Immature natural killer cell (primary cell): ENCODE measurements at regions not wholly inside any gene's neighbourhood (a gene's known extent, or its start where the extent isn't known, plus 50 kb on each side); places are given as distances from the start of the nearest gene placed in this dataset.

Experiments
- DNase-seq, 3 donors: peaks; one replicate each; pipeline ENCODE4 v3.0.0; 2022; ENCODE audit warnings: mixed read lengths in 1 of 3
- H3K27ac Mint-ChIP-seq, 6 donors: one replicate each; pipeline ENCODE4 v1.8.0; 2020; ENCODE audit warnings: mixed read lengths in 6 of 6, mild to moderate bottlenecking in 5 of 6, inconsistent platforms in 4 of 6, moderate library complexity in 3 of 6
- H3K27me3 Mint-ChIP-seq, 3 donors: one replicate each; pipeline ENCODE4 v1.8.0; 2020 to 2021; ENCODE audit warnings: low read depth in 3 of 3, mild to moderate bottlenecking in 3 of 3, mixed read lengths in 3 of 3, moderate library complexity in 3 of 3, inconsistent platforms in 1 of 3
- H3K36me3 Mint-ChIP-seq, 3 donors: one replicate each; pipeline ENCODE4 v1.8.0; 2020; ENCODE audit warnings: mixed read lengths in 3 of 3, inconsistent platforms in 2 of 3, mild to moderate bottlenecking in 2 of 3
- H3K4me1 Mint-ChIP-seq, 2 donors: one replicate each; pipeline ENCODE4 v1.8.0; 2020; ENCODE audit warnings: inconsistent platforms in 2 of 2, mild to moderate bottlenecking in 2 of 2, mixed read lengths in 2 of 2, moderate library complexity in 1 of 2
- H3K4me3 Mint-ChIP-seq, 5 donors: one replicate each; pipeline ENCODE4 v1.8.0; 2020; ENCODE audit warnings: mild to moderate bottlenecking in 5 of 5, mixed read lengths in 5 of 5, inconsistent platforms in 3 of 5, moderate library complexity in 3 of 5
- H3K9me3 Mint-ChIP-seq, 6 donors: one replicate each; pipeline ENCODE4 v1.8.0; 2020; ENCODE audit warnings: mild to moderate bottlenecking in 6 of 6, mixed read lengths in 6 of 6, inconsistent platforms in 4 of 6, moderate library complexity in 3 of 6

DNA sequence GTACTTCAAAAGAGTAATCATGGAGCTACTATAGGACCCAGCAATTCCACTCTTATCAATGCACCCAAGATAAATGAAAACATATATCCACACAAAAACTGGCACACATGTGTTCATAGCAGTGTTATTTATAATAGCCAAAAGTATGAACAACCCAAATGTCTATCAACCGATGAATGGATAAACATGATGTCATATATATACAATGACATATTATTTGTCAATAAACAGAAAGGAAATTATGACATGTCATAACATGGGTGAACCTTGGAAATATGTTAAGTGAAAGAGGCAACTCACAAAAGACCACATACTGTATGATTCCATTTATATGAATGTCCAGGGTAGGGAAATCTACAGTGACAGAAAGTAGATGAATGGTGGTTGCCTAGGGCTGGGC is 347.1 kb upstream of the DDHD1 start:
- peaks cover 0 to 15% (median 4%) of the 10 kb centered on the region in 3 donors for H3K36me3 Mint-ChIP-seq
- no peak for DNase-seq
- H3K4me3 Mint-ChIP-seq, result no peak overlapping the region
- H3K4me1 Mint-ChIP-seq, result no peaks in the 10 kb centered on the region
- H3K27ac Mint-ChIP-seq, result no peak overlapping the region
- H3K27me3 Mint-ChIP-seq, result peaks cover 0 to 2% (median 2%) of the 10 kb centered on the region in 3 donors
- peaks cover 22 to 71% (median 31%) of the 10 kb centered on the region in 6 donors for H3K9me3 Mint-ChIP-seq

DNA sequence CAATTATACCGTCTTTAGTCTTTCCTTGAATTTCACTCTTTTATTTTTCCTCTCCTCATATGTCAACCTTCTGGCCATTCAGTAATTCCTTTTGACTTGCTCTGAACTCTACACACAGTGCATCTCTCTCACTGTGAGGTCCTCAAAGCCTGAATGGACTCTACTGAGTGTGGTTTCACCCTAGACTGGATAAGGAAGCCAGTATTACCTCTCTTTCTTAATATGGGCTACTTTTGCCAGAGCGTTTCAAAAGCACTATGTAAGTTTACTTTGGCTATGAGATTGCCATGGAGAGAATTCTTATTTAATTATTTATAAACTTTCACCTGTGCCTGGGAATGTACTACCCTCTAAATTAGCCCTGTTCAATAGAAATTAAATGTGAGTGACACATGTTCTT is 343.5 kb upstream of the DDHD1 start:
- no peaks in the 10 kb centered on the region for H3K4me1 Mint-ChIP-seq
- H3K4me3 Mint-ChIP-seq, result no peak overlapping the region
- H3K36me3 Mint-ChIP-seq, result peaks cover 0 to 11% (median 4%) of the 10 kb centered on the region in 3 donors
- H3K27ac Mint-ChIP-seq, result no peak overlapping the region
- peaks cover 0 to 4% (median 2%) of the 10 kb centered on the region in 3 donors for H3K27me3 Mint-ChIP-seq
- no peak for DNase-seq
- H3K9me3 Mint-ChIP-seq, result peaks cover 6 to 43% (median 13%) of the 10 kb centered on the region in 6 donors

DNA sequence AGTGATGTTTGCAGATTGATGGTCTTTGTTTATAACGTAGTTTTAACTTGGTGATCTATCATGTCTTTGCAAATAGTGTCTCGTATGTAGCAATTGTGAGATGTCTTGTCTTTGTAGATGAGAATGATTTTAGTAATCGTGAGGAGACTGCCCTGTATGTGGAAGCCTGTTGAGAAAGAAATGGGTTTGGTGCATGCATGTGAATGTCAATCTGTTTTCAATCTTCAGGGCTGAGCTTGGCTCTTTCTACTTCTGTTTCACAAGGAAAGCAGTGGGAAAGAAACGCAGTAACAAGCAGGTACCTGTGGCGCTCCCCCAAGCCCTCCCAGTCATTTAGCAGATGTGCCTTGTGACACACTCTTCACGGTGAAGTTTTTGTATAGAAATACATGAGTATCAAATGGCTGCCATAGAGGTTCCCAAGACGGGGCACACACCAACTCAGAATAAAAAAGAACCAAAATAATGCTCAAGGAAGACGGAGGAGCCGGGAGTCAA is 342.8 kb upstream of the DDHD1 start:
- Mint-ChIP-seq H3K36me3 (peaks cover 0 to 11% (median 4%) of the 10 kb centered on the region in 3 donors), H3K4me1 (no peaks in the 10 kb centered on the region), H3K9me3 (peaks cover 5 to 36% (median 11%) of the 10 kb centered on the region in 6 donors), H3K27ac (no peak overlapping the region), H3K4me3 (no peak overlapping the region), H3K27me3 (peaks cover 0 to 4% (median 2%) of the 10 kb centered on the region in 3 donors)
- no peak for DNase-seq

DNA sequence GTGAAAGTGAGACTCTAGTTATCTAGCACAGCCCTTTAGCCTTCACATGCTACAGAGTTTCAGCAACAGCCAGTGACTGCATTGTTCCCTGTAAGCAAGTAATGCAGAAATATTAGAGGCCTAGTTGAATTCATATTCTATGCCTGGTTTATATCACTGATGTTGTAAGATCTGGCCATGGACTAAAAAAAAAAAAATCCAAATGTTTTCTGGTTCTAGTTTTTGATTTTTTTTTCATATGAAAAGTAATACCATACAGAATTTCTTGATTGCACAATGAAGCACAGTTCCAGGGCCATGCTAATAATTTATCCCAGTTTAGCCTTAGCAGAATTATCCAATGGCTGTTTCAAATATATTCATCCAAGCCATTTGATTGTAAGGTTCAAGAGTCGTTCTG is 341.5 kb upstream of the DDHD1 start:
- Mint-ChIP-seq H3K4me1 (no peaks in the 10 kb centered on the region), H3K9me3 (peaks cover 5 to 40% (median 12%) of the 10 kb centered on the region in 6 donors), H3K27me3 (peaks cover 0 to 4% (median 0%) of the 10 kb centered on the region in 3 donors), H3K36me3 (peaks cover 0 to 11% (median 4%) of the 10 kb centered on the region in 3 donors), H3K27ac (no peak overlapping the region), H3K4me3 (no peak overlapping the region)
- DNase-seq, result no peak

DNA sequence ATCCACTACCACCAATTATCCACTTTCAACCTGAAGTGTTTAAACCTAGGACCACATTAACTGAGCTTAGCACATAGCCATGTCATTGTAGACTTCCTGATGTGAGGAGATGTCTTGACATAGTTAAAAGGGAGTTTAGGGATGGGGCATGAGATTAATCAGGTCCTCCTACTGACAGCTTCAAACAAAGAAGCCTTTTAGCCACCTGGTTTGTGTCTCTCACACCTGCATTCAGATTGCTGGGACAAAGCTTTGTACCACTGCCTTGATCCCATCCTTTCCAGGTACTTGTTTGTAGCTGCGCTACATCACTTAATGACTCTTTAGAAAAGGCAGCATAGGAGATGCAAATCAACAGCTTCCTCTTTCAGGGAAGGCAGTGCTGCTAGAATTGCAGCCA is 340.7 kb upstream of the DDHD1 start:
- H3K27ac Mint-ChIP-seq, result no peak overlapping the region
- H3K27me3 Mint-ChIP-seq, result peaks cover 0 to 4% (median 0%) of the 10 kb centered on the region in 3 donors
- peaks cover 4 to 36% (median 12%) of the 10 kb centered on the region in 6 donors for H3K9me3 Mint-ChIP-seq
- H3K36me3 Mint-ChIP-seq, result peaks cover 0 to 11% (median 4%) of the 10 kb centered on the region in 3 donors
- no peak for DNase-seq
- H3K4me3 Mint-ChIP-seq, result no peak overlapping the region
- H3K4me1 Mint-ChIP-seq, result no peaks in the 10 kb centered on the region

DNA sequence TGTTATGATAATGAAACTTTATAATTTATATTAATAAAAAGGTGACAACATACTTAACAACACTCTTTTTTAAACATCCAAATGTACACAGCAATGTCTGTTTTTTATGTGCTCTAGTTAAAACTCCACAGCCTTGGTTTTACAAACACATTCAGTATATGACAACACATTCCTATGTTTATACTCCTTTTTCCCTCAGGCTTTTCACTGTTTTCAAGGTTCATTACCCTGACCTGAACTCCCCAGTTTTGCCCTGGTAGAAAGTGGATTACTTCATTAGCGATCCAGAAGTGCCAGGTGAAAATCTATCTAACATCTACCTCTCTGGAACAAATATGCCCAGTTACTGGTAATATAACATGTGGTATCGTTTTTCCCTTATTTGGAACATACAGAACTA is 340.2 kb upstream of the DDHD1 start:
- Mint-ChIP-seq H3K27me3 (peaks cover 0 to 4% (median 0%) of the 10 kb centered on the region in 3 donors), H3K4me1 (no peaks in the 10 kb centered on the region), H3K36me3 (peaks cover 0 to 11% (median 4%) of the 10 kb centered on the region in 3 donors), H3K4me3 (no peak overlapping the region), H3K27ac (no peak overlapping the region), H3K9me3 (peaks cover 2 to 31% (median 12%) of the 10 kb centered on the region in 6 donors)
- no peak for DNase-seq

DNA sequence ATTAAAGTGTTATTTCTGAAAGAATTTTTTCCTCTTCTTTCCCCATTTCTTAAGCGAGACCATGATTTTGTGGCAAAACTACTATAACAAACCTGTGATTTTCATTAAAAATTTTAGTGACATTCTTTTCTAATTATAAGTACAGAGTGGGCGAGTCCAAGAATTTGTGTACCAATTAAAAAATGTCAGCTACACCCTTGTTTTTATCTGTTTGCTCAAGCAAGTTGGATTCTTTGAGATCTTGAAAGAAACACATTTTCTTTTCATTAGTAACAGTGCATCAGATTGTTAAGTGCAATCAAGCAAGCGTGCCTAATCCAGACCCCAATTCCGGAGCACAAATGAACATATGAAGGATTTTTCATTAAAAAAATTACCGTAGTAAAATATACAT is 338.8 kb upstream of the DDHD1 start:
- DNase-seq, result no peak
- H3K27me3 Mint-ChIP-seq, result peaks cover 0 to 4% (median 0%) of the 10 kb centered on the region in 3 donors

DNA sequence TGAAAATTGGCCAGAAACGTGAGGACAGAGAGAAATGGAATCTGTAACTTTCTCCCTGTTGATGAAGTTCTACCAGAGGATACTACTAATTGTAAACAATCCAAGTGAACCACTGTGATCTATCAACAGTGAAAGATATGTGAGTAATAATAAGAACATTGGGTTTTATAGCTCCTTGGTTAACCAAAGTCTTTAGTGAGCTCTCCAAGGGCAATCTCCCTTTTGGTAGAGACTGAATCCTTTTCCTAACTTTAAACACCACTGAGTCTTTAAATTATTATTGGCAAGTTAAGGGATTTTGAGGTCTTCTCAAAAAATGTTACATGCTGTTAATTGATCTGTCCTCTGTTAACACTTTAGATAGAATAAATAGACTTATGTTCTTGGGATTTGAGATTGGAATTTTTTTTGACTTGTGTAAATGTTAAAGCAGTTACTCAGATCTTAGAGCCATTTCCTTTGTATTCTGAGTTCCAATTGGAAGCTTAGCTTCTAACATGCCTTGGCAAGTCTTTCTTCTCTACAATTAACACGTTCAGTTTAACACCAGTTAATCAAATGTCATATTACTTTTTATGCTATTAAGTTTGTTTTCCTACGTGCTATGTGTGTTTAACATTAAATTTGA is 338.2 kb upstream of the DDHD1 start:
- Mint-ChIP-seq H3K27me3 (peaks cover 0 to 4% (median 2%) of the 10 kb centered on the region in 3 donors), H3K9me3 (peaks cover 0 to 25% (median 12%) of the 10 kb centered on the region in 6 donors), H3K36me3 (peaks cover 0 to 5% (median under 1%) of the 10 kb centered on the region in 3 donors), H3K4me1 (no peaks in the 10 kb centered on the region), H3K4me3 (no peak overlapping the region), H3K27ac (no peak overlapping the region)
- no peak for DNase-seq

More for the DNA sequence above, 338.8 kb upstream of the DDHD1 start:
- H3K9me3 Mint-ChIP-seq, result peaks cover 2 to 25% (median 13%) of the 10 kb centered on the region in 6 donors
- H3K27ac Mint-ChIP-seq, result no peak overlapping the region
- no peaks in the 10 kb centered on the region for H3K4me1 Mint-ChIP-seq
- H3K4me3 Mint-ChIP-seq, result no peak overlapping the region
- peaks cover 0 to 7% (median 4%) of the 10 kb centered on the region in 3 donors for H3K36me3 Mint-ChIP-seq

DNA sequence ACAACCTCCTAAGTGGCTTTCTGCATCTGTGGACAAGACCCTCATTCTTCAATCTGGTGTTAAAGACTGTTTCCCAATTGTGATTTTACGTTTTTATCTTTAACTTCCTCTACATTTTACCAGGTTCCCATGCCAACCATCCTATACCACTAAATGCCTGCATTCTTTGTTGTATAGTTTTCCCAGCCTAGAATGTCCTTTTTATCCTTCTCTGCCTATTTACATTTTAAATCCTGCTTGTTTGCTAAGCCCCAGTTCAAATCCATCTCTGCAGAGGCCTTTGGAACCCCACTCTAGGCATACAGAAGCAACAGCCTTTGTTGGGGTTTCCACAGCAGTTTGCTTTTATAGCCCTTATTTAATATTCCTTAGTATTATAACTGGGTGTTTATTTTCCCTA is 325.1 kb upstream of the DDHD1 start:
- Mint-ChIP-seq H3K27me3 (peaks cover 0 to under 1% (median 0%) of the 10 kb centered on the region in 3 donors), H3K9me3 (peaks cover 4 to 43% (median 18%) of the 10 kb centered on the region in 6 donors), H3K4me3 (no peak overlapping the region), H3K4me1 (no peaks in the 10 kb centered on the region), H3K27ac (no peak overlapping the region), H3K36me3 (peaks cover 0 to 4% (median 0%) of the 10 kb centered on the region in 3 donors)
- DNase-seq, result no peak

DNA sequence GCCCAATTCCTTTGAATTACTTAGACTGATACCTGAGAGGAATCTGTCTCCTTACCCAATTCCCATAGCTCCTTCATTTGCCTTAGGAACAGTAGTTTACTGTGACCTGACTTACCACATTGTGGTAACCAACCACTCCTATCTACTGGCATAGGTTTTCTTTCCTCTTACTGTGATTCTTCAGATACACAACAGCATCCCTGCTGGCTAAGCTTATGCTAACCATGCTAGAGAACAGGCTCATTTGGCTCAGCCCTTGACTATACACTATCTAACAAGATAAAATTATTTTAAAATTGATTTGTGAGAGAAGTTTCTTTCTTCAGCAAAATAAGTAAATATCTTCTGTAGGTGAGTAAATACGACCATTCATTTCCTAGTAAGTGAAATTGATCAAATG is 320.4 kb upstream of the DDHD1 start:
- H3K36me3 Mint-ChIP-seq, result no peaks in the 10 kb centered on the region

DNA sequence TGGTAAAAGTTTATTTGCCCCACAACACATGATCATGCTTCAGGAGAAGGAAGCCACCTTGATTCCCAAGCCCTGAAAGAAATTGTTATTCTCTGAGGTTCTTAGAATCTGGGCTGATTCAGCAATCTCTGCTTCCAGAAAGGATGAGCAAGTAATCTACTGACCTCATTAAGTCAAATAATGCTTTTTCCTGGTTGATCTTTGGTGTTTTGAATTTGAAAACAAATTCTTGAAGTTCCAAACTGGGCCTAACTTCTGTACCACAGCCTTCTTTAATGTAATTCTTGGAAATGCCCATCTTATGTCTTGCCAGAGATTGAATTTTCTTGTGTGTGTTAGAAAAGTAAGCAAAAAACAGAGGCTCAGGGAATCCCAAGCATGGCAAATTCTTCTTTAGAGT is 319.2 kb upstream of the DDHD1 start:
- Mint-ChIP-seq H3K9me3 (peaks cover 0 to 9% (median 4%) of the 10 kb centered on the region in 6 donors), H3K27me3 (peaks cover 0 to 2% (median 1%) of the 10 kb centered on the region in 3 donors), H3K27ac (no peak overlapping the region), H3K36me3 (no peaks in the 10 kb centered on the region), H3K4me3 (no peak overlapping the region), H3K4me1 (no peaks in the 10 kb centered on the region)
- no peak for DNase-seq

More for the DNA sequence above, 320.4 kb upstream of the DDHD1 start:
- H3K4me1 Mint-ChIP-seq, result no peaks in the 10 kb centered on the region
- H3K9me3 Mint-ChIP-seq, result peaks cover 0 to 15% (median 6%) of the 10 kb centered on the region in 6 donors
- no peak for DNase-seq
- no peak overlapping the region for H3K27ac Mint-ChIP-seq
- peaks cover 0 to 2% (median 1%) of the 10 kb centered on the region in 3 donors for H3K27me3 Mint-ChIP-seq
- no peak overlapping the region for H3K4me3 Mint-ChIP-seq

DNA sequence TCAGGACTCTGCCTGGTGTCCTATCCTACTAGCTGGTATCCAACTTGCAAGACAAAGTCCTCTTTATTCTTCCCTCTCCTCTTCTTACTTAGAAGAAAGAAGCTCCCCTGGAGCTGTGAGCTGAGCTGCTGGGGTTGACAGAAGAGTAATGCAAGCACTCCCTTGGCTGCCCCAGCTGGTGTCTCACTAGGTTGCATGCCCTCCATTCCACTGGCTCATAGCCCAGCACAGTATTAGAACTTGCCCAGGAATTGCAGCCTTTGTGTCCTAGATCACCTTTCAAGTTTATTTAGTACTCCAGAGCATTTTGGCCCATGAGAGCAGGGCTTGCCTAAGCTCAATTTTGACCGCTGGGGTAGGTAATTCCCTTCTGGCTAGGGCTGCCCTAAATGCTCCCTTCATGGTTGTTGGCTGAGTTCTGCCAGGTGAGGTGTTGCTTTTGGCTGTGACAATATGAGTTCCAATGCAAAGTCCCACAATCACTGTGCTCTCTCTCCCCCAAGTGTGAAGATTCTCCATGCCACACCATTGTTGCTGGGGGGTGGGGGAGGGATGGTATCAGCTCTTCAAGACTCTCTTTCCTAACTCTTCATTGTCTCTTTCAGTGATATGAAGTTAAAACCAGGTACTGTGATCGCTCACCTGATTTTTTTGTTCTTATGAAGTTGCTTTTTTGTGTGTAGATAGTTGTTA is 317.4 kb upstream of the DDHD1 start:
- no peaks in the 10 kb centered on the region for H3K4me1 Mint-ChIP-seq
- H3K9me3 Mint-ChIP-seq, result peaks cover 0 to 12% (median 5%) of the 10 kb centered on the region in 6 donors
- no peak overlapping the region for H3K27ac Mint-ChIP-seq
- no peak for DNase-seq
- no peaks in the 10 kb centered on the region for H3K36me3 Mint-ChIP-seq
- no peak overlapping the region for H3K4me3 Mint-ChIP-seq
- H3K27me3 Mint-ChIP-seq, result peaks cover 0 to 2% (median 1%) of the 10 kb centered on the region in 3 donors

DNA sequence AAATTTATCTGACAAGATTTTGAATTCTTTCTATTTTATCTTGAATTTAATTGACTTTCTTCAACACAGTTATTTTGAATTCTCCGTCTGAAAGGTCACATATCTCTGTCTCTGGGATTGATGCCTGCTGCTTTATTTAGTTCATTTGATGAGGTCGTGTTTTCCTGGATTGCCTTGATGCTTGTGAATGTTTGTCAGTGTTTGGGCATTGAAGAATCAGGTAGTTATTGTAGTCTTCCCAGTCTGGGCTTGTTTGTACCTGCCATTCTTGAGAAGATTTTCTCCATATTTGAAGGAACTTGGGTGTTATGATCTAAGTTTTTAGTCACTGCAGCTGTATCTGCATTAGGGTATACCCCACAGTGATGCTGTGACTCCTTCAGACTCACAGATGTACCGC is 315.8 kb upstream of the DDHD1 start:
- Mint-ChIP-seq H3K4me3 (no peak overlapping the region), H3K27me3 (peaks cover 0 to 7% (median 1%) of the 10 kb centered on the region in 3 donors), H3K36me3 (peaks cover 0 to 3% (median 2%) of the 10 kb centered on the region in 3 donors), H3K4me1 (no peaks in the 10 kb centered on the region), H3K9me3 (peaks cover 0 to 24% (median 6%) of the 10 kb centered on the region in 6 donors), H3K27ac (no peak overlapping the region)
- no peak for DNase-seq

DNA sequence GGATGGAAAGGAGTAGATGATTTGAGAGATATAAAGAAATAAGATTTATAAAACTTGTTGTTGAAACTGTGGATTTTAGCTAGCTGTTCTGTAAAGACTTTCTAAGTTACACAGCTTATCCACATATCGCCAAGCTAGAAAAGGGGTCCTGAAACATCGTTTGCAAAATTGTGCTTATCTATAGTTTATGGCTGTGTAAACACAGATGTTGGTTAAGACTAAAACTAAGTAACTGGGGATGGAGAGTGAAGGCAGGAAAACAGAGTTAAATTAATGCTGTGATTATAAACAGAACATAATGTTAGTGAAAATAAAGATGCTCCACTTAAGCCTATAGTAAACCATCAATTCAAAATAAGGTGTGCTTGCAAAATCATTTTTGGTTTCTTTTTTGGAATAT is 311.3 kb upstream of the DDHD1 start:
- peaks cover 2 to 32% (median 7%) of the 10 kb centered on the region in 6 donors for H3K9me3 Mint-ChIP-seq
- H3K27ac Mint-ChIP-seq, result no peak overlapping the region
- peaks cover 0 to 3% (median 2%) of the 10 kb centered on the region in 3 donors for H3K36me3 Mint-ChIP-seq
- H3K4me1 Mint-ChIP-seq, result peaks cover 2 to 13% of the 10 kb centered on the region in 2 donors
- no peak for DNase-seq
- H3K4me3 Mint-ChIP-seq, result no peak overlapping the region
- H3K27me3 Mint-ChIP-seq, result peaks cover 2 to 5% (median 3%) of the 10 kb centered on the region in 3 donors
